Globus pallidus (tissue), 1 donor: ENCODE measurements at regions not wholly inside any gene's neighbourhood (a gene's known extent, or its start where the extent isn't known, plus 50 kb on each side); places are given as distances from the start of the nearest gene placed in this dataset.
"Not testable (repeated sequence)": the region's sequence is repeated elsewhere in the genome, so short reads cannot be mapped to it uniquely, and the experiment has no call there.

ENCODE experiments used
- DNase-seq: peaks from one replicate; pipeline ENCODE4 v3.0.0-alpha.2; 2015; ENCODE audit warnings: low spot score

- no peak for DNase-seq
These were observed 83.2 kb upstream of the TNP1 start for GRCh38 chr2:216943109-216943508.

GRCh38 chr2:216942465-216942864, 82.6 kb upstream of the TNP1 start:
- no peak for DNase-seq

- no peak for DNase-seq
These were observed 82.2 kb upstream of the TNP1 start for GRCh38 chr2:216942016-216942415.

- no peak for DNase-seq
These were observed 77.1 kb upstream of the TNP1 start for GRCh38 chr2:216936954-216937357.

- DNase-seq = no peak
These were observed 74.8 kb upstream of the TNP1 start for GRCh38 chr2:216934623-216935022.

GRCh38 chr2:216934151-216934550, 74.3 kb upstream of the TNP1 start:
- DNase-seq = no peak

GRCh38 chr2:216932863-216933548, 73.1 kb upstream of the TNP1 start:
- no peak for DNase-seq

GRCh38 chr2:216932113-216932862, 72.4 kb upstream of the TNP1 start:
- DNase-seq = no peak

GRCh38 chr2:216930716-216931115, 70.9 kb upstream of the TNP1 start:
- no peak for DNase-seq

GRCh38 chr2:216929338-216929737, 69.5 kb upstream of the TNP1 start:
- not testable (repeated sequence) for DNase-seq

GRCh38 chr2:216927163-216927562, 67.3 kb upstream of the TNP1 start:
- DNase-seq = no peak

GRCh38 chr2:216925636-216926366, 65.9 kb upstream of the TNP1 start:
- DNase-seq = no peak

- no peak for DNase-seq
These were observed 65.1 kb upstream of the TNP1 start for GRCh38 chr2:216925006-216925405.

GRCh38 chr2:216923706-216924105, 63.8 kb upstream of the TNP1 start:
- DNase-seq = no peak

GRCh38 chr2:216922175-216922780, 62.4 kb upstream of the TNP1 start:
- no peak for DNase-seq

- DNase-seq = no peak
These were observed 61.1 kb upstream of the TNP1 start for GRCh38 chr2:216920937-216921456.

GRCh38 chr2:216920143-216920876, 60.4 kb upstream of the TNP1 start:
- peak; percentile 14 for DNase-seq

GRCh38 chr2:216918088-216918680, 58.3 kb upstream of the TNP1 start:
- no peak for DNase-seq

- no peak for DNase-seq
These were observed 57.2 kb upstream of the TNP1 start for GRCh38 chr2:216916956-216917650.

GRCh38 chr2:216915557-216916150, 55.8 kb upstream of the TNP1 start:
- no peak for DNase-seq
